IPS-NIHi11 (cell line): ENCODE measurements at regions not wholly inside any gene's neighbourhood (a gene's known extent, or its start where the extent isn't known, plus 50 kb on each side); places are given as distances from the start of the nearest gene placed in this dataset.
A peak's percentile ranks its signal among the peaks of the same experiment; 100 is the strongest.

Experiments used
- DNase-seq: peaks from one replicate; pipeline ENCODE4 v3.0.0; 2012; ENCODE audit warnings: mixed read lengths, low spot score

DNA sequence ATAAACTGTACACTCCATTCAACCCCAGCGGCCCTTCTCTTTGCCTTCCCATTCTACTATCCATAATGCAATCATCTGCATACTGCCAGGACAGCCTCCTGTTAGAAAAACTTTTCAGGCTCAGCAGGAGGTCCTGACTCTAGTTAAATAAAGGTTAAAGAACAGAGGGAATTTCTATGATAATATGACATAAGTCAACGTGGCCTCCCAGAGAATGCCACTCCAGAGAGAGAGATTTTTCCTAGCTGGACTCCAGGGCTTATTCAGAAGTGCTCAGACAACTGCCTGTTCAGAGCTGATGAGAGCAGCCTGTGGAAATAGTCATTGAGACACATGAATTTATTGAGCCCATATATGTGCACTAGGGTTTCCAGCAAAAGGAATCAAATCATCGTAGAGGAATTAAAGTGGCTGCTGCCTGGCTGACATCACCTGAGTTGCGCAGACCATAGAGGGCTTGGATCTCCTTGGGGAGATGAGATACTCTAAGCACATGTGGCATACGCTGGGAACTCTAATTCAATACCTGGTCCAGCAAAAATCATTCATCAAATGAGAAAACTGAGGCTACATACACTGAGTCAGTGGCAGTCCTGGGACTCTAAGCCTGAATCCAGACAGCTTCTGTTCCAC is 736.2 kb downstream of the PTPRU start:
- DNase-seq = no peak

DNA sequence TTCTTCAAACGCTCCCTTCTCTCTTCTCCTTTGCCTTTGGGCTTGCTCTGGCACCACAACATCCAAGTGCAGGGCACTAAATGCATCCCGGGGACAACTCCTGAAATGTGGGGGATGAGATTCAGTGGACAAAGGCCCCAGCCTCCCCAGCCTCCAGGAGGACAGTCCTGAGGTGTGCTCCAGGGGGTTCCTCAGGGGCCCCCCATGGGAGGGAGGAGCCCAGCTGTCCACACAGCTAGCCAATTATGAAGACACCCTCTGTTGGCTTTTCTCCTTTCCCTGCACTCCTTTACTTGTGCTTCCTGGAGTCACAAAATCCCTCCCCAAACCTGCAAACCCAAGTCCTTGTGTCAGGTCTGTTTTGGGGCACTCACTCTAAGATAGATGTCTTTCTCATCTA is 735.4 kb downstream of the PTPRU start:
- no peak for DNase-seq

DNA sequence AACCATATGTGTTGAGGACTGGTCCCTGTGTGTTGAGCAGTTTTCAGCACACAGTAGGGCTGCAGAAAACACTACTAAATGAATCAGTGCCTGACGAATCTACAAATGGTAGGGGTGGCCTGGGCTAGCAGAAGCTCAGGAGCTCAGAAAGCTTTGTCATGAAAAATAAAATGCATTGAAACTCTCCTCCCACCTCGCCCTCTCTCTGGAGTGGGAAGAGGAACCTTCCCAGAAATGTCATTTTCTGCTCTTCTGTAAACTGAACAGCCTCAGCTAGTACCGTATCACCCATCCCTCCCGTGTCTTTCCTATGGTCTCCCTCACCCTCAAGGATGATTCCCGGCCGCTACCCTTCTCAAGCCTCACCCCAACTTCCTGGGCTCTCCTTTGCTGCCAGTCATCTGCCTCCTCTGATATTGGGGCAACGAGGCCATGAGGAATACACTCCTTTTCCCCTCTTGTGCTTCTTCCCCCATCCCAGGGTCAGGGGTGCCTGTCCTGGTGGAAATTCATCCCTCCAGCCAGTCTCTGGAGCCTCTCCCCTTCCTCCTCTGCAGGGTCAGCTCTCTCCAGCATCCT is 734.5 kb downstream of the PTPRU start:
- no peak for DNase-seq

DNA sequence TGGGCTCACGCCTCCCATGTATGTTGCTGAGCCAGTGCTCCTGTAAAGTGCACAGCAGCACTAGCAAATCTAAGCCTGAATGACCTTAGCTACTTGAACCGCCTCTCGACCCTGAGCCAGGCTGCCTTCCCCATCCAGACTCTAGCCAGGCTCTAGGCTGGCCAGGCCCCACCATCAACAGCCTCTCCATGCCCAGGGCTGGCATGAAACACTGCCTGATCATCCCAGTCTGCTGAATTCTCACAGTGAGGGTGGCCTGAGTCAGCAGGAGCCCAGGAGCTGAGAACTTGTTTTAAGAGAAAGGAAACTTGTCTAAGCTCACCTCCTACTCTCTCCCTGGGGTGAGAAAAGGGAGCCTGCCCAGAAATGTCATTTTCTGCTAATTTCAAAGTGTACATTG is 733.3 kb downstream of the PTPRU start:
- no peak for DNase-seq

DNA sequence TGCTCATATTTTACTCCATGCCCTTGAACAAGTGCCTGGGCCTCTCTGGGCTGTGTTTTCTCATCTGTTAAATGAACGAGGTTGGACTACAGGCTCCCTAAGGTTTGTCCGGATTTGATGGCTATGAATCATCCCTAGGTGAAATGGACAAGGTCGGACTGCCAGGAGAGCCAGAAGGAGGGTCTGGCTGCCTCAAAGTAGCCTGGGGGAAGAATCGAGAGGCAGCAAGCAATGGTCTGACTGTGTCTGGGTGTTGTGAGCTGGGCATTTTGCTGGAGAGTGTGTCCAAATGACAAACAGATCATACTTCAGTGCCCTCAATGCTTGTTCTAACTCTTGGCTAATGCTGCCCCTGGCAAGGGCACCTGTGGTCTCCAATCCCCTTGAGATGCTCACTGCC is 730.9 kb downstream of the PTPRU start:
- no peak for DNase-seq

DNA sequence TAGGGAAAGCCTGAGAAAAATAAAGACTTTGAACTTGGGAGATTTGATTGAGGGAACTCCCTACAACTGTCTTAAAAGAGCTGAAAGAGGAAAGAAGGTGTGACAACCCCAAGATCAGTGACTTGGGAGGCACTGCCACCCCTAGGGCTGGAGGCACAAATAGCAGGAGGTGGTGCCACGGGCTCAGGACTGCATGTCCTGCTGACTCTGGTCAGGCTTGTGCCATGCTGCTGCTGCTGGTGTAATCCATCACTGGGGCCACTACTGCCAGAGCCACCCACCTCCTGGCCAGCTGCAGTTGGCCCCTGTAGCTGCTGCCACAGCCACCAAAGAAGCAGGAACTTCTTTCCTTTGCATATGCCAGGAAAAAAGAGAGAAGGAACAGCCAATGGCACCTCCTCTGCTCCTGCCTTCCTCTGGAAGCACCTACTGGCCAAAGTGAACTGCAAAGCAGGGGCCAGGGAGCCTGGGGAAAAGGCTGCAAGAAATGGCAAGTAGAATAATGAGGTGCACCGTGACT is 730.3 kb downstream of the PTPRU start:
- DNase-seq = no peak

DNA sequence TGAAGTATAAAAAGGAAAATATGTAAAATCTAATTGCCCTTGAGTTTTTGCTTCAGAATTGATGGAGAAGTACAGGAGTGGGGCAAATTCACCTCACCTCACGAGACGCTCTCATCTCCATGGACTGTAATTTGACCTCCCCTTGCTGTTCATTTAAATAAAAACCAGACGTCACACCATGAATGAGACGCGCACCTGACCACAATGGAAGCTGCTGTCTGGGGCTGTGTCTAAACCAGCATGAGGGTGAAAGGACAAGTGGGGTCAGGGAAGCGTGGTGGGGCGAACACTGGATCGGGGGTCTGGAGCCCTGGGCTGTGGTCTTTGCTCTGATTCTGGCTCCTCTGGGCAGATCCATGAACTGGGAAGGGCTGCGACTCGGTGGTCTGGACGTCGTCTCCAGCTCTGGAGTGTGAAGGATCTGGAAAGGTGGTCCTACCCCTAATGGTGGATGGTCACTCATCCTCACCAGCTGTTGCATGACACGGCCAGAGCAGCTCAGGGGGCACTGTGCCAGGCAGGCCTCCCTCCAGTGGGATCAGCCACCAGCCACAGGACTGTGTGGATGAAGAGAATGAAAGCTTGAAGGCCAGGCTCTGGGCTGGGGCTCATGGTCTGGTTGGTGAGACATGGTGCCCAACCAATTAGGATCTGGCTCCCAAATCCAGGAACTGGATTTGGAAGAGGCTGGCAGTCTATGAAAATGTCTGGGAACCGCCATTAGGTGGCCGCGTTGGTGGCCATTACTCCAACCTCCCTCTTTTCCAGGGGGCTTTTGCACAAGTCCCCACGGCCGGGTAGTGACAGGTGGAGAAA is 728.6 kb downstream of the PTPRU start:
- DNase-seq = no peak

DNA sequence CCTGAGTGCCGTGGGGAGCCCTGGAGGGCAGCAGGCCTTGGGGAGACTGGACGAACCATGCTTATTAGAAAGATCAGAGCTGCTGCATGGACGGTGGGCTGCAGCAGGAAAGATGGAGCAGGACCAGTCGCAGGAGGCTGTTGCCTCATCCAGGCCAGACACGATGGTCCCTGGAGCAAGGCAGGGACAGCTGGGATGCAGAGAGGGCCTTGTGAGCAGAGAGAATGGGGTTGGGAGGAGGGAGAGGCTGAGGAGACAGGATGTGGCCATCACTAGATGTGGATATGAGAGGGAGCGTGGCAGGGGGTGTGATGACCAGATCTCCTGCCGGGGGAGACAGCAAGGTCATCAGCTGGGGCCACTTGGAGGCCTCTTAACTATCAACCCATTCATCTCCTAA is 727.6 kb downstream of the PTPRU start:
- DNase-seq = no peak

DNA sequence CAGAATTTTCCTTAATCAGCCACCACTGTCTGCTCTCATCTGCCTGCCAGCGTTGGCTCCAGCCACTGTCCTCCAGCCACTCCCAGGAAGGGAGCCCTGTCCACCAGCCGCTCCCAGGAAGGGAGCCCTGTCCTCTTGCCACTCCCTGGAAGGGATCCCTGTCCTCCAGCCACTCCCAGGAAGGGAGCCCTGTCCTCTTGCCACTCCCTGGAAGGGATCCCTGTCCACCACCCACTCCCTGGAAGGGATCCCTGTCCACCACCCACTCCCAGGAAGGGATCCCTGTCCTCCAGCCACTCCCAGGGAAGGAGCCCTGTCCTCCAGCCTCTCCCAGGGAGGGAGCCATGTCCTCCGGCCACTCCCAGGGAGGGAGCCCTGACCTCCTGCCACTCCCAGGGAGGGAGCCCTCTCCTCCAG is 726.5 kb downstream of the PTPRU start:
- DNase-seq = no peak

DNA sequence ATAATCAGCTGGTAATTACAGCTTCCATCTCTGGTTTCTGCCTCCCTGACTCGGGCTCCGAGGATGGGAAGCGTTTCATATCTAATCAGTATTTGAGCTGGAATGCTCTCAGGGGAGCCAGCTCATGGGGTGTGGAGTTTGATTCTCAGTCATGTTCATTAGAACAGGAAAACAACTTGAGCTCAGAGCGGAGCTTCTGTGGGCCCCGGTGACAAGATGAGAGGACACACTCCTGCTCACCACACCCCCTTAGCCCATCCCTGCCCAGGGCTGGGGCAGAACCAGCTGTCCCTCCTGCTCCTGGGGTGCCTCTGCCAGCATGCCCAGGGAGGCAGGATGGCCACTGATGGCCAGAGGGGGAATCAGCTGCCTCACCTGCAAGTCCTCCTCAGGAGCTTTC is 726.0 kb downstream of the PTPRU start:
- DNase-seq = no peak

DNA sequence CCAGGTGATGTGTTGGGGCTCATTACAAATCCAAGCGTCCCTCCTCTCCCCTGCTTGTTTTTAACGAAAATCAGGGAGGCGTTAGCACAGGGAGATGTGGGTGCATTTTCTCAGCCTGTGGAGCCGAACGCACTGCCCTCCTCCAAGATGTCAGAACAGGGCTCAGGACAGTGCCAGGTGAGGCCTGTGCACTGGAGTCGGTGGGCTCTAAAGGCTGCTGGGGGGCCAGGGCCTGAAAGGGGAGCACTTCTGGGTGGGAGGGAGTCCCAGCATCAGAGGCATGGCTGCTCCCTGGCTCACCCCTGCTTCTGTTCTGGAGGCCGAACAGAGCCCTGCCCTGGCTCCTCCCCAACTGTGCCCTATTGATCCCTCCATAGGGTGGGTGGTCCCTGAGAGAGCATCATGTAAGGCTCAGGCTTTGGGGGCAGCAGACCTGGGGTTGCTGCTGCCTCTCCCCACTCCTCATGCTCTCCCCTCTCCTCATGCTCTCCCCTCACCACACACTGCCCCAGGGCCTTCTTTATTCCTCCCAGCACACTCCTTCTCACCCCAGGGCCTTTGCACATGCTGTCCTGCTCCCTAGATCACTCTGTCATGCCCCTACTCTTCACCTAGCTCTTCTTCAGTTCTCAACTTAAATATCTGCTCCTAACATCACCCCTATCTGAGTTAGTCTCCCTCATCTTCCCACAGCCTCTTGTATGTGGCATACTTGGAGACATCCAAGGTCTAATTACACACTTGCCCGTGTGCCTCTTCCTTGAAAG is 725.2 kb downstream of the PTPRU start:
- DNase-seq = no peak

DNA sequence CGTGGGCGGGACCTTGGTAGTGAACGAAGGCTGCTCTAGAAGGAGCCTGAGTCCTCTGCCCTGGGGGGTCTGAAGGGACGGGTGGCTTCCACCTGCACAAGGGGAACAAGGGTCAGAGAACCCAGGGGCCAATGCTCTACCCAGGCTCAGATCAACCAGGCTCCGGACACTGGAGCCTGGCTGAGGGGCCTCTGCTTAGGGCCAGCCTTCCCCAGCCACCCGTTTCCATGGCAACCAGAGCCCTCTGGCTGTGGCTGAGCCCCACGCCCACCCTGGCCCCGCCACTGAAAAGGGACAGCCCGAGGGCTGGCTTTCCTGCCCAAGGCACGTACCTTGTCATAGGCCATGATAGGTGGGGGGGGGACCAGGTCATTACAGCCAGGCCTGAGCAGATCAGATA is 724.6 kb downstream of the PTPRU start:
- peak; percentile 70 for DNase-seq

DNA sequence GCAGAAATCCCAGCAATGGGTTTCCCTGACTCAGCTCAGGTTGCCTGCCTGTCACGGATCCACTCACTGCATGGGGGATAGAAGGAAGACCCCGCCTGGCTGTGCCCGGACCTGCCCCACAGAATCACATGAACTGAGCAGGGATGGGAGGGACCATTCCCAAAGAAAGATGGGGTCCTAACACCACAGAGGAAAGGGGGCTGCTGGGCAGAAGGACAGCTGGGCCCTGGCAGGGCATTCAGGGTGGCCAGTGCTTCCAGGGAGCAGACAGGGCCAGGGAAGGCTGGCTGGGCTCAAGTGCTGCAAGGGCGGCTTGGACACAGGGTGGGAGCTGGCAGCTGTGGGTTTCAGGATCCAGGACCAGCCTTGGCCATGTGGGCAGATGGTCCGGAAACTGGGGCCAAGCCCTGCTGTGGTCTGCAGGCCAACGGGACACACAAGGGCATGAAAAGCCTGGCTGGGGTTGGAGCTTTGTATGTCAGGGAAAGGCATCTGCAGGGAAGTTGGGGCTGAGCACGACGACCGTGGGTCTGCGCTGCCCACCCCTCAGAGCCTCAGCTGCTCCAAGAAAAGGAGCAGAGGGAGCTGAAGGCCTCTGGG is 723.9 kb downstream of the PTPRU start:
- no peak for DNase-seq

DNA sequence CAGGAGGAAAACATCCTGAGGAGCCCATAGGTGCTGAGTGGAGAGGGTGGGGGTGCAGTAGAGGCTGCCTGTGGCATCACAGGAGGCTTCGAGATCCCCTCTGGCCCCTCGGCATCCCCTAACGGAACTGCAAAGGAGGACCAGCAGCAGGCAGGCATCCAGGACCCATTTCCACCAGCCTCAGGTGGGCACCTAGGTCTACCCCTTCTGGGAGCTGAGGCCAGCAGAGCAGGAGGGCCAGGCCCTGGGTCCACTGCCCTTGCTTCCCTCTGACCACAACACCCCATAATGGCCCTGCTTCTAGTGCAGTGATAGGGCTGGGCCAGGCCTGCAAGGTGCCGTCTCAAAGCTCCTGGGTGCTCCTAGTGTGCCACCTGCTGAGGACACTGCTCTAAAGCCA is 723.0 kb downstream of the PTPRU start:
- DNase-seq = no peak

DNA sequence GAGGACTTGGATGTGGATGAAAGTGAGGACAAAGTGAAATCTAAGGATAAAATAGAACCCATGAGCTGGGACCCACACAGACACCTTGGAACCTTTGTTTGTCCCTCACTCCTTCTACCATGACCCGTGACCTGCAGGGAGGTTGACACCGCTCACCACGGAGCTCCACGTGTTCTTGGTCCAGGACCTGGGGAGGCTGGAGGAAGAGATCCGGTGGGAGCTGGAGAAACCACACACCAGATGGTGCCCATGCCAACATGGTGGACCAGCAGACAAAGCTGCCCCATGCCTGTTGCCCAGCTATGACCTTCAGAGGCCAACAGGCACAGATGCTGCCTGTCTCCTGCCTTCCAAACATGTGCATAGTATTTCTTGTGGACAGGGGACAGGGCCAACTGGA is 721.9 kb downstream of the PTPRU start:
- DNase-seq = no peak

DNA sequence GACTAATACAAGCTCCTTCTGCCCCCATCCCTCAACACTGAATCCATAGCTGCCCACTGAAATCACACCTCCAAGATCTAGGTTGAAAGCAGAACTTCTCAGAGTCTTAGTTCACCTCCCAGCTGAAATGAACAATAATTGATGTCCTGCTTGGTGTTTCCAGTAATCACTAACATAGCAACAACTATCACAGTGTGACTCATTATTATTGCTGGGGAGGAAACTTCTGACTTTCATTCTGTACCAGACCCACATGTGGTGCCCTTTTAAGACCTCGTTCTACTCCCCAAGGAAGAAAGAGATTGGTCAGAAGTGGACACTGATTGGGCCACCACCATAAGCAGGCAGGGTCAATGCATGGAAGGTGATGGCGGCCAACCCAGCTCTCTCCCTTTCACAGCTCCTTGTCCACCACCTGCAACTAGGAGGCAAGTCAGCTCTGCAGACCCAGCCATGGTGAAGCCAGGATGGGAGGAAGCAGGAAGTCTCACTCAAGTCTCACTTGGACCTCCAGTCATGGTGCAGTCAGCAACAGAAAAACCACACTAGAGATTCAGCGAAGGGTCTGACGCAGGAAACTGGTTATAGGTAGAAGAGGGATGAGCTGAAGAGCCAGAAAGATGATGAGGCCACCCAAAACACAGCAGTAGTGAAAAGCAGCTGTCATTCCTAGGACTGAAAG is 720.2 kb downstream of the PTPRU start:
- DNase-seq = no peak

DNA sequence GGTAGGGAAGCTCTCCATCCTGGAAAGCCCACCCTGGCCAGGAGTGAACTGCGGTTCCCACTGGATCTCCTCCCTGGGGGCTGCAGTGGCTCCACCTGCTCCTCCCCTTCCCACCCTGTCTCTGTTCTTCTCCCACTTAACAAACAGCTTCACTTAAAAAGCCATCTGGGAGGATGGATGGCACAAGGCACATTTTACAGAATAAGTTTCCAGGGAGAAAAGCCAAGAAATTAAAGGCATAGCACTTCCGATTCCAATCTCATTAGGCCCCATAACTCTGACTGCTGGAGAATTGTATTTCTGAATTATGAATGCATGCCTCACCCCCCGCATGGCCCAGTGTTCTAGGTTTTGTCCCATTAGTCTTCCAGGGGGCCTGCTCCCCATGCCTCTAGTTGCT is 718.3 kb downstream of the PTPRU start:
- no peak for DNase-seq

DNA sequence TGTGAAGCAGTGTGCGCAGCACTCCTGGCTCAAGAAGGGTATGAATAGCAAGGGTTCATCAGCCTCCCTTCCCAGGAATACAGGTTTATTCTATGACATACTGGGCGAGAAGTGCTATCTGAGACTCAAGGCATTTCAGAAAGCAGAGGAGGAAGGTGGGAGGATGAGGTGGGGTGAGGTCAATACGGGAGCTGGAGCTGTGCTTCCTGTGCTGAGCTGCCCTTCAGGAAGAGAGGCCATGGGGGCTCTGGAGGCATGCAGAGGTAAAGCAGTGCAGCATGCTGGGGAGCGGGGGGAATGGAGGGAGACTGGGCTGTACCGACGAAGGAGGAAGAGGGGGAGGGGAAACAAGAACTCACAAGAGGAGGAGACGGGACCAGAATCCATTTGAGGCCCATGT is 717.6 kb downstream of the PTPRU start:
- no peak for DNase-seq

DNA sequence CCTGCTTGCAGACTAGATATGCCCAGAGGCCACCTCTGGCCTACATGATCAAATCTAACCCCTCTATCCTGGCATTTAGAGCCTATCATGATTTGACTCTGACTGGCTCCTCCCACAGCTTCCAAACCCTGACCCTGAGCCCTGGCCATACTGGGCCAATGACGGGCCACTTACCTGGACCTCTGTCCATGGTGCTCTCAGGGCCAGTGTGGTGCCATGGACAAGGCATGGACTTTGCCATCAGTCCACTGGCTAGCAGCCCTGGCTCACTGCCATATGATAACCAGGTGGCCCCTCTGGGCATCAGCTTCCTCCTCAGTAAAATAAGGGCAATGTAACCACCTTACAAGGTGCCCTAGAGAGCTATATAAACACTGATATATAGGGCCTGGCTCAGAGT is 713.4 kb downstream of the PTPRU start:
- DNase-seq = no peak

DNA sequence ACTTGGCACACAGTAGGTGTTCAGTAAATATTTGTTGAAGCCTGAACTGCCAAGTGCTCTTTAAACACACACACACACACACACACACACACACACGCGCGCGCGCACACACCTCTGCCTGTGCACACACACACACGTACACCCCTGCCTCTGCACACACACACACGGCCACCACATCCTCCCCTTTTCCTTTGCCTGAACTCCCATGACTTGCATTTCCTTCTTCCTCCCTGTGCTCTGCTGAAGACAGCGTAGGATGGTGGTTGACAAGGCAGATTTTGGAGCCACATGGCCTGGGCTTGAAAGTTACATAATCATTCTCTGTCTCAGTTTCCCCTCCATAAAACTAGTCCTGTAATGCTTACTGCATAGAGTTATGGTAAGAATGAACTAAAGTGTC is 712.3 kb downstream of the PTPRU start:
- DNase-seq = no peak

DNA sequence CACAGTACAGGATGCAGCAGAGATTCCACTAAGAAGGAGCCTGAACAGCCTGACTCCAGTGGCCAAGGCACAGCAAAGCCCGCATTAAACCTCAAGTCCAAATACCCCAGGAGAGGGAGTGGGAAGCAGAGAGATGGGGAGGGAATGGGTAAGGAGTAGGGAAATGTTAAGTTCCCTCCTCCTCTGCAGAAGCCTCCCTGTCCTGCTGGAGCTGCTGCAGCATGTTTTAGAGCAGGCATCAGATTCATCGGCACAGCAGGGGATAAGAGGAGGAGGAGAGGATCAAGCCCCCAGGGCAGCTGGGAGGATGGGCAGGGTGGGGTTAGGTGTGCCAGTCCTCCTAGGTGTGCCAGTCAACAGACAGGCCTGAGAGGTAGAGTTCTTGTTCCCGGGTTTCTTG is 709.7 kb downstream of the PTPRU start:
- DNase-seq = no peak

DNA sequence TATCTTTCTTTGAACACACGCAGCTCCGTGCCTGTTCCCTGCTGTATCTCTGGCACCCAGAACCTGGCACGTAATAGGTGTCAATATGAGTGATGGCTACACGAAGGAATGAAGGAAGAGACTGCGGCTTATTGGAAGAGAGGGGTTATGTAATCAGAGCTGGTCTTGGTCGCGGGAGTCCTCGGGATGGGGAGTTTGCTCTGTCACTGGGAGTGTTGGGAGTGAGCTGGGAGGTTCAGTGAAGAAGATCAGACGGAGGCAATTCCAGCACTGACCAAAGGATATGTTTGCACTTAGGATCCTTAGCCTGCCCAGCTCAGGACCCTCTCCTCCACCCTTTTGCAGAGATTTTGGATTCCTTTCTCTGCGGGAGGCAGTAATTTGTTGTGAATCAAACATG is 709.1 kb downstream of the PTPRU start:
- DNase-seq = no peak
